ENCODE measurements at regions not wholly inside any gene's neighbourhood (a gene's known extent, or its start where the extent isn't known, plus 50 kb on each side); places are given as distances from the start of the nearest gene placed in this dataset.

- TF ChIP-seq CTCF (conservative IDR thresholded peaks at IDR 0.05; ENCODE audit: low read length) = no peak
- TF ChIP-seq EZH2phosphoT487 (IDR thresholded peaks at IDR 0.05; ENCODE audit: borderline replicate concordance) = no peak
Measured at GRCh38 chr16:80024443-80024842, 423.9 kb upstream of the MAF start.
